NCI-H446 treated with DMSO at 0.1 percent for 48 hours (cell line): ENCODE measurements at regions not wholly inside any gene's neighbourhood (a gene's known extent, or its start where the extent isn't known, plus 50 kb on each side); places are given as distances from the start of the nearest gene placed in this dataset.
"Not testable (repeated sequence)": the region's sequence is repeated elsewhere in the genome, so short reads cannot be mapped to it uniquely, and the experiment has no call there.

Experiments
- DNase-seq: peaks from one replicate; lab custom pipeline; 2025; lab: John Stamatoyannopoulos, UW

- DNase-seq: no peak
These were observed 671.7 kb upstream of the NR2F2 start for GRCh38 chr15:95658799-95659198.

DNA sequence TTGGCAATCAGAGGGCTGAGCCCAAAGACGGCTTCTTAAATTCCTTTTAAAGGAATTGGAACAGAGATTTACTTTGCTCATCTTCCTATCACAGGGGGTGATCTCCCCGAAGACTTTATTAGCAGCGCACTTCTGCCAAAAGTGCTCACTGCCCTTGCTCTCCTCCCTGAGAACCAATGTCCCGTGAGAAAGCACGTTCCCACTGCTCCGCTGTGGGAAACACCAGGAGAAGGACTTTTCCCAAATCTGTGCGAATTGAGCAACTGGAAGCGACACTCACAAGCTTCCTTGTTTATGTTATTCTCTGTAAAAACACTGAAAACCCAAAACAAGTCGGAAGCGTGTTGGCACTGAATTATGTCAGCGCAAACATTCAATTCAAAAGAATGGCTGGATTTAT is 670.8 kb upstream of the NR2F2 start:
- no peak for DNase-seq

GRCh38 chr15:95662638-95663037 is 667.9 kb upstream of the NR2F2 start:
- no peak for DNase-seq

DNA sequence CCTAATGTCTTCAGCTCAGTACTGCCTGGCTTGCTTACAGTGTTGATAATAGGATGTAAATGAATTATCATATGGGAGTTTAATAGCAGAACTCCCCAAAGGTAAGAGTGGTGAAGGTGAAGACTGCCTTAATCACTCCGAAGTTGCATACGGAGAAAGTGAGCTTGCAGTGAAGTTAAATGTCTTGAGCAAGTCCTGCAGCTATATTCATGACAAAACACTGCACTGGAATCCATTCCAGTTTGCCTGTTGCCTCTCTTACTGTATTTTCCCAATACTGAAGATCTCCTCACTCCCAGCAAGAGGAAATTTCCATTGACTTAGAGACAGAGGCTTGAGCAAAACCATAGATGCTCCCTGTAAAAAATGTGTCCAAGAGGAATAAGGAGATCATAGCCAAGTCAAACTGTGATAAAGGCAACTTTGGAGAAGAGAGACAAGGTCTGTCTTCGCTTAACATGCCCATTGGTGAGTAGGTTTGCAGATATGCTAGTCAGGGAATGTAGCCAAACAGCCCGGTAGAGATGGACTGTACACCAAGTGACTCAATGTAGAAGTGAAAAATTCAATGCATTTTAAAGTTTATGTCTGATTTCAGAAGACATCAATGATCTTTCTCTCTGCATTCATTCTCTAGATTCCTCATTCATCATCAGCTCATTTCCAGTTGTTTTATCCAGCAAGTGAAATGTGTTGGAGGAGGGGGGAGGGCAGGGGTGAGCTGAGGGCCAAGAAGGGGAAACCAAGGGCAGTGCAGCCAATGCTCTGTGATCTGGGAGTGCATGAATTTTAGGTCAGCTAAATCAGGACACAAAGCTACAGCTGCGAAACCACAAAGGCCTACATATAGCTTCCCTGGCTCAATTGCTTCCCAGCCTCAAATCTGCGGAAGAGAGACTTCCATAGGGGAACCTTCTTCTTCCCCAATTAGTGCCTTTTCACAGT is 667.1 kb upstream of the NR2F2 start:
- DNase-seq: no peak

DNA sequence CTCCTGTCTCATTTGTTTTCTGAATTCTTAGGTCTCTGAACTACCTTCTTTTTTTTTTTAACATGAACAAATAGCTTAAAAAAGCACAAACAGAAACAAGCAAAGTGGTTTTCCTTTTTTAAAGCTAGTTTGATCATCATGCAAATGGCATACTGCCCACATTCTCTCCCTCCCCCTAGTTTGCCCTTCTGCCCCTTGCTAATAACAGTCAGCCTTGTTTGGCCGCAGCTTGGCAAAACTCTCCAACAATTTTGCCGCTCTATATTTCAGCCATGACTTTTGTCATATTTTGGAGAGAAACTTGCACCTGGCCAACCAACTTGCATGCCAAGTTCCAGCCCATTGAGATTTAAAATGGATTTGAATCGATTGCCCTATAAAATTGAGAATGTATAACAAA is 666.0 kb upstream of the NR2F2 start:
- DNase-seq: no peak

DNA sequence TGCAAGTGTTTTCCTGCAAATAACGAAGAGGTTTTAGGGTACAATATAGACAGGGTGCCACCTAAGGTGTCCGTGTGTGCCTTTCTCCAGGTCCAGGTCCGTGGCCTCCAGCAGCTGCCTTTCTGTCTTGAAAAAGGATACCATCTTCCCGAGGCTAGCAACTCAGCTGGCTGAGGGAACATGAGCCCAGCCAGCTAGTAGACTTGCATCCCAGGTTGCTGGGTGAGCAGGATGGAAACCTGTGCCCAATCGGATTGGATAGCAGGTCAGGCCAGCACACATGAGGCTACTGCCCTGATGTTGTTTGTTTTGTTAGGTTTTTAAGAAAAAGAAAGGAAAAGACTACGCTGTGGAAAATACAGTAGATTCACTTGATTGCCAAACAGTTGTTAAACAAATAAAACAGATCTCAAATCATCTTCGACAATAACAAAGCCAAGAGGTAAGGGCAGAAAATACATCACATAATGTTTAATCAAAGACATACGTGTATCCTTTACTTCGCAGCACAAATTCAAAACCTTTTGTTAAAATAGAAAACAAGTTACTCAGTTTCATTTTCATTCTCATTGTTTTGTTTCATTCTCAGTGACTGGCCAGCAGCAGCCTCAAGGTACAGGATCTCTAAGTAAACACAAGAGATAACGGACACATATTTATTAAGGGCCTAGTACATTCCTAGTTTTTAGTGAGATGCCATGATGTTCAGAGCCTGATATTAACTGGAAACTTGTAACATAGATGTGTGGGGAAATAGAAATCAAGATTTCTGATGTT is 661.2 kb upstream of the NR2F2 start:
- no peak for DNase-seq

DNA sequence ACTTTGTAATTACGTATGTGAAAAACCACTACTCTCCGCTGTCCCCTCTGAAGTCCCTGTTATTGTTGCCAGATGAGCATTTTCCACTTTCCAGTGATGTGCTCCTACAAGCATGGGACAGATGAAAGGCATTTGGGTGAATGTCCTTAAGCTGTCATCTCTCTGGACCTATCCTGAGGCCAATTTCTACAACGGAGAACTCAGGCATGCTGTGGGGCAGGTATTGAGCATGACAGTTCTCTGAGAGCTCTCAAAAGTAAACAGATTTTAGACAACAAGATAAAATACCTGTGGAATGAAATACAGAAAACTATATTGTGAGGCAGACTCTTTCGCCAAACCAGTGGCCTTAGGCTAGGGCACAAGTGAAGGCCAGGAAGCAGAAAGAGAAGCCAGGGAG is 656.5 kb upstream of the NR2F2 start:
- no peak for DNase-seq

DNA sequence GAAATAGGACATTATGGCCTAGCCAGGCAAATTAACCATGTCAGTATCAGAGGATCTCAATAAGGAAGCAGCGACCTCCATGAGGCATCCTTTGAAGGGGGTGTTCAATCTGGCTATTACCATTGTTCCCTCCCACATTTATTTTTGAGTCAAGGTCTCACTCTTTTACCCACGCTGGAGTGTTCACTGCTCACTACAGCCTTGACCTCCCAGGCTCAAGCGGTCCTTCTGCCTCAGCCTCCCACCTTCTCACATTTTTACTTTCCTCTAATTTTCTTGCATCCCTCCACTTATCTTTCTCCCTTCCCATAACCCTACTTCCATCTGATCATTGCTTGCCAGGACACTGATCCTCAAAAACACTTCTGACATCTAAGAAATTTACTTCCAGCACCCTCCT is 654.0 kb upstream of the NR2F2 start:
- no peak for DNase-seq

GRCh38 chr15:95679847-95680582 is 650.5 kb upstream of the NR2F2 start:
- no peak for DNase-seq

DNA sequence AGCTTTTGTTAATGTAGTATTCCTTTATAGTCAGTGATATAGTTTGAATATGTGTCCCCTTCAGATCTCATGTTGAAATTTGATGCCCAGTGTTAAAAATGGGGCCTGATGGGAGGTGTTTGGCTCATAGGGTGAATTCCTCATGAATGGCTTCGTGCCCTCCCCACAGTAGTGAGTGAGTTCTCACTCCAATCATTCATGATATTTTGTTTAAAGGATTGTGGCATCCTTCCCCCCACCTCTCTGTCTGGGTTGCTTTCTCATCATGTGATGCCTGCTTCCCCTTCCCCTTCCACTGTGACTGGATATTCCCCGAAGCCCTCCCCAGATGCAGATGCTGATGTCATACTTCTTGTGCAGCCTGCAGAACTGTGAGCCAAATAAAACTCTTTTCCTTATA is 649.8 kb upstream of the NR2F2 start:
- DNase-seq: no peak

- no peak for DNase-seq
These were observed 648.5 kb upstream of the NR2F2 start for GRCh38 chr15:95681836-95682544.

DNA sequence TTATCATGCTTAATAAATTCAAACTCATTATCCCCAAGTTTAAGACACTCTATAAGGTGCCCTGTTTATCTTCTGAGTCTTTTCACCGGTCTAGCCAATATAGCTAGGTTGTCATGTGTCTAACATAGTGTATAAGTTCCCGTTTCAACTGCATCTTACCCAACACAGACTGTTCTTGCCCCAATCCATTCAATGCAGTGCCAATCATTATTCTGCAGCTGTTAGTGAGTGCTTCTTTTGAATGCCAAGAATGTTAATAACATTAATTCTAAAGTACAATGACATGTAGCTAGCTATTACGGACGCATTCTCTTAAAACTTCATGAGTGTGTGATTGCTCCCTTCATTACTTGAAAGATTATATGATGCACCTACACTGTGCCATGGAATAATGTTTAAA is 646.4 kb upstream of the NR2F2 start:
- DNase-seq: no peak

GRCh38 chr15:95684693-95685115 is 645.8 kb upstream of the NR2F2 start:
- no peak for DNase-seq

GRCh38 chr15:95687061-95687460 is 643.4 kb upstream of the NR2F2 start:
- DNase-seq: no peak

- DNase-seq: no peak
These were observed 642.8 kb upstream of the NR2F2 start for GRCh38 chr15:95687686-95688085.

GRCh38 chr15:95690631-95691340 is 639.7 kb upstream of the NR2F2 start:
- DNase-seq: no peak

DNA sequence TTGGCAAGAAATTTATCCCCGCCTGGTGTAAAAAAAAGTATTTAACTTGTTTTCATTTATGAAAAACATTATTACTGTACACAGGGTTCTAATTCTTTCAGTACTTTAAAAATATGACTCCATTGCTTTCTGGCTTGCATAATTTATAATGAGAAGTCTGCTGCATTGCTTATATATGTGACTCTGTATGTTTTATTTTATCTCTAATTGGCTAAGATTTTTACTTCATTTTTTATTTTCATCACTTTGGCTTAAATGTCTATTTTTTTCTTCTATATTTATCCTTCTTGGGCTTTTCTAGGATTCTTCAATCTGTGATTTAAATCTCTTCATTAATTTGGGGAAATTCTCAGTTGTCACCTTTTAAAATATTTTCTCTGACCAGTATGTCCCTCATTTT is 636.6 kb upstream of the NR2F2 start:
- DNase-seq: no peak

- no peak for DNase-seq
These were observed 632.3 kb upstream of the NR2F2 start for GRCh38 chr15:95698230-95698629.

DNA sequence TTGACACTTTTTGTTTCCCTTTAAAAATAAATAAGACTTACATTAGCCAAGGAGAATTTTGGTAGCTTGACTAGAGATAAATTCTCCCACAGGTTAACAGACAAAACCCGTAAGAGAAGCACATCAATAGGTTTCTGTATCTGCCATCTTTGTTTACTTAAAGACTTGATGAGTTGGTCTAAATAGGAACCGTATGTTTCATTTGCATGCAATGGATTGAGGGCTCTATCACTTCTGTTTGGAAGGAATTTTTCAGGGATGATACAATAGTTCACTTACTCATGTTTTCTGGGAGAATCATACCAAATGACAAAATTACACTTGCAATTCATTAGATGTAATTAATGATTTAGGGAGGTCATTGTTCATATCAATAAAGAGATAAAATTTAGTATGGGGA is 631.5 kb upstream of the NR2F2 start:
- no peak for DNase-seq

- DNase-seq: no peak
These were observed 630.9 kb upstream of the NR2F2 start for GRCh38 chr15:95699578-95699977.

DNA sequence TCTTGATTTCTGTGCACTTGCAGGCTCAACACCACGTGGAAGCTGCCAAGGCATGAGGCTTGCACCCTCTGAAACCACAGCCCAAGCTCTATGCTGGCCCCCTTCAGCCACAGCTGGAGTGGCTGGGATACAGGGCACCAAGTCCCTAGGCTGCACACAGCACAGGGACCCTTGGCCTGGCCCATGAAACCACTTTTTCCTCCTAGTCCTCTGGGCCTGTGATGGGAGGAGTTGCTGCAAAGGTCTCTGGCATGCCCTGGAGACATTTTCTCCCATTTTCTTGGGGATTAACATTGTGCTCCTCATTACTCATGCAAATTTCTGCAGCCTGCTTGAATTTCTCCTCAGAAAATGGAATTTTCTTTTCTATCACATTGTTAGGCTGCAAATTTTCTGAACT is 629.8 kb upstream of the NR2F2 start:
- DNase-seq: not testable (repeated sequence)
